ENCODE measurements at regions not wholly inside any gene's neighbourhood (a gene's known extent, or its start where the extent isn't known, plus 50 kb on each side); places are given as distances from the start of the nearest gene placed in this dataset.
"Not testable (repeated sequence)": the region's sequence is repeated elsewhere in the genome, so short reads cannot be mapped to it uniquely, and the experiment has no call there.

DNA sequence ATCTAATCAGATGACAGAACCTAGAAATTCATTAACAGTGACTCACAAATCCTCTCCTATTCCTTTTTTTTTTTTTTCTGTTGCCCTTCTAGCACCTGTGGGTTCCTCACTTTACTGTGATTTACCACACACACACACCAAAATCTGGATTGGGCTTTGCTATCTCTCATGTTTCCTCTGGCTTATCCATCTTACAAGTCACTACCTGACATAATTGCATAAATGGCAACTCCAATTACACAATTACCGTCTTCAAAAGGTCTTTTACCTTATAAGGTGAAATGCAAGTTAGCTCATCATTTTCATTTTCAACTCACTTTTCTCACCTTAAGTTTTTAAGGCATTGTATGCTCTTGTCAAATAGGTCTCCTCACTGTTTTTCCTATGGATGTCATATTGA, 426.3 kb upstream of the MEF2C start:
- intact Hi-C loops (cut with micrococcal nuclease): no loop called here

DNA sequence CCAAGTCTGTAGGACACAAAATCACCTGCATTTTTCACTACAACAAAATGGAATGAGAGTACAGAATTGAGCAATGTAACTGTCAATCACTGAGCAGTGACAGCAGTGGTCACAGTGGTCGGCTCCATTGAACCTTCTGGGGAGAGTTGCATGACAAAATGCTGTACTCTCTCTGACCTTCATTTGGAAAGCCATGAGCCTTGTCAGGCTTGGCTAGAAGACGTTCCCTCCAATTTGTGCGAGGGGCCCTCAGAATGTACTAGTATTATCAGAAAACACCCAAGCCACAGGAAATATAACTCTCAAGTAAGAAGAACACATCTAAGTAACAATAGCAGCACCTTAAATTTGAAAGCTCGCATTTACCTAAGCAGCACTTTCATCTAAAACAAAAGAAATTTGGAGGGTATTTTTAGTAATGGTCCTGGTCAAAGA, 425.6 kb upstream of the MEF2C start:
- intact Hi-C loops (cut with micrococcal nuclease): no loop called here

DNA sequence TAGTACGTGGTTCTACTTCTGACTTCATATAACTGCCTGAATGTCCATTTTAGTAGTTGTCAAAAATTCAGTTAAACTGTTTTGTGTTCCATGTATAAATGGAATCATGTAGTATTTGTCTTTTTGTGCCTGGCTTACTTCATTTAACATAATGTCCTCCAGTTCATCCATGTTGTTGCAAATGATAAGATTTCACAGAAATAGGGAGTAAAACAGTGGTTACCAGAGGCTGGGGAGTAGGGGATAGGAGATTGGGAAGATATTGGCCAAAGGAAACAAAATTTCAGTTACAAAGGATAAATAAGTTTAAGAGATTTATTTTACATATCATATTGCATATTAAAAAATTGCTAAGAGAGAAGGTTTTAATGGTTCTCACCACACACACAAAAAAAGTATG, 425.0 kb upstream of the MEF2C start:
- intact Hi-C loops (cut with micrococcal nuclease): no loop called here

DNA sequence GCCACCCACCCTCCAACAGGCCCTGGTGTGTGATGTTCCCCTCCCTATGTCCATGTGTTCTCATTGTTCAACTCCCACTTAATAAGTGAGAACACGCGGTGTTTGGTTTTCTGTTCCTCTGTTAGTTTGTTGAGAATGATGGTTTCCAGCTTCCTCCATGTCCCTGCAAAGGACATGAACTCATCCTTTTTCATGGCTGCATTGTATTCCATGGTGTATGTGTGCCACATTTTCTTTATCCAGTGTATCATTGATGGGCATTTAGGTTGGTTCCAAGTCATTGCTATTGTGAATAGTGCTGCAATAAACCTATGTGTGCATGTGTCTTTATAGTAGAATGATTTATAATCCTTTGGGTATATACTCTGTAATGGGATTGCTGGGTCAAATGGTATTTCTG, 424.2 kb upstream of the MEF2C start:
- intact Hi-C loops (cut with micrococcal nuclease): not testable (repeated sequence)

DNA sequence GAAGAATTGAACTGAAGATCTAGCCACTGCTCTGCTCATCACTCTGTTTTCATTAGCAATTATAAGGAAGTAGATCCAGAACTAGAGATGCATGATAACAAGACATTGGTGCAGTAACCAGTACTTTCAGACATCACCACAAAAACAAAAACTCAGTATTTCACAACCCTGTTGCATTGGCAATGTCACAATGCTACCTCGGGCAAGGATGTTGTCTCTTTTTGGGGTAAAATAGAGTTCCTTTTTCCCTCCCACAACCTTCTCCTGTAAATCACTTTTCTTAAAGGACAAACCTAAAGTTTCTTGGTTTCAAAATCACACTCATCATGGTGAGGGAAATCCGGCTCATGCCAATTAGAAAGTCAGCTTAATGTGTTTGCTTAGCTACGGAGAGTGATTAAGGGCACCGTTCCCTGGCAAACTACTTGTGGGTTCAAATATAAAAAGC, 420.1 kb upstream of the MEF2C start:
- intact Hi-C loops (cut with micrococcal nuclease): no loop called here

DNA sequence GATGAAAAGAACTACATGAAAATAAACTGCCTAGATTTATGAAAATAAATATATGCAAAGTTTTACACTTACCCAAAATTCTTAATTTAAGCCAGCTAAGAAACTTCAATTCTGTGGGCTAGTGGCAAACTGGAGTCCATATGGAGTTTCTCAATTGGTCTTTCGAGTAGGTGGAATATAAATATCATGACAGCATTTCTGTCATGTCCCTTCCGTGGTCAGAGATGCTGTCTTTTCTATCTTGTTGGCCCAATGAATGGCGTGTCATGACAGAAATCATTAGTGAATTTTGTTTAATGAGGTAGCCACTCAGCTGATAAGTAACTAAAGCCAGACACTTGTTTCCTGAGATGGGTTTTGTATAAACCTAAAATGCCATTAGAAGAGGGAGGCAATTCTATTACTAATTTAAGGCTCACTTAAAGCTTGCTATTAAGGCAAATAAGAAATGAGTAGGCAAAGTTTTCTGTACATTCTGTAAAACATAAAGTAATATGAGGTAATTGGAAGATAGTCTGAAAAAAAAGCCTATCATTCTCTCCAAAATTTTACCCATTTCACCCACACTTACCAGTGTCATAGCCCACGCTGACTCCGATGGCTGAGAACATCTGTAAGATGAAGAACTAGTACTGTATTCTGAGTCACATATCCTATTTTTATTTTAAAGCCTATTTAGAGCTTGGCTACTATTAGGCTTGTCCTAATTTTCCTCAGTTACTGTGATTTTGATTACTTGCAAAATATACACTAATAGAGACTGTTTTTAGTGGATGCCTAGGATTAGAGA, 419.3 kb upstream of the MEF2C start:
- intact Hi-C loops (cut with micrococcal nuclease): no loop called here

DNA sequence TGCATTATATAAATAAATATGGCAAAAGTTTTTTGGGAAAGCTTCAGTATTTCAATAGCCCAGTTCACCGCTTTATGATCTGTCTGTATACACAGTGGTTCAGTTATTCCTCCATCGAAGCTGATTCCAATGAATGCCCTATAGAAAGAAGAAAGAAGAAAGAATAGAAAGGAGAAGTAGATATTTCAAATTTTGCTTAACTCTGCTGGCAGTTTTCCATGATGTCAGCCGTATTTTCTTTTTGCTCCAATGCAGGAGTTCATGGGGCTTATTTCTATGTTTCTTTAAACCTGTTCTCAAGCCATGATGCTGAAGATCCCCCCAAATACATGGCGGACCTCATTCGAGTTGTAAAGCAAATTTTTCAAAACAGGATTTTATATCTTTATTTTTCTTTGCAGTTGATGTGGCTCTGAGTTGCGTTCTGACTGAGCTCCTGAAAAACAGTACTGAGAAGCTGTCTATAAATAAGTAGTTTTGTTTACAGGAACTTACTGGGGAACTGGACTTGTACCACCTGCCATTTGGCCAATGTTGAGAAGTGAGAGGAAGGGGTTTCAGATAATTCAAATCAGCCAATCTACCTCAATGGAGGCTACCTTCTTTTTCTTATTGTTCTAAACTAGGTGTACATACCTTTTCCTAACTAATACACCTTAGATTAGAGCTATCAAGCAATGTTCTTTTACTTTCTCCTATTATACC, 418.5 kb upstream of the MEF2C start:
- intact Hi-C loops (cut with micrococcal nuclease): no loop called here

DNA sequence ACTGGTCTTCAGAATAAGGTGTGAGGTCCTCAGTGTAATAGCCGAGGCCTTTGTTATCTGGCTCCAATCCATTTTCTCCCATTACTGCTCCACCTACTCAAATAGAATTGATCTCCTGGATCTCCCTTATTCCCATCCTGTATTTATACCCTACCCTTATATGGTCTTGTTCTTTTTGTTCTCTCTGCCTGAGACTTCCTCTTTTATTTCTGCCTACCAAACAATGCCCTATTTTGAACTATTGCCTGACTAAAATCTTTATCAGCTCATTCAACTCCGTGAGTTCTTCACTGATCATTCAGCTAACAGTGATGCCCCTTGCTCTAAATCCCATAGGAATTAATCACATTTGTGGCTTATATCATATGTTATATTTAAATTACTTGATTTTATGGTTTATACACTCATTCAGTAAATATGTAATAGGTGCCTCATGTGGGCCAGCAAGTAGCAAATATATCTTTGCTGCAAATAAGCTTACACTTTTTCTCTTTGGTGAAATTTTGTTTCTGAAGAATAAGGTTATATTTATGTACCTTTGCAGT, 417.5 kb upstream of the MEF2C start:
- intact Hi-C loops (cut with micrococcal nuclease): no loop called here

DNA sequence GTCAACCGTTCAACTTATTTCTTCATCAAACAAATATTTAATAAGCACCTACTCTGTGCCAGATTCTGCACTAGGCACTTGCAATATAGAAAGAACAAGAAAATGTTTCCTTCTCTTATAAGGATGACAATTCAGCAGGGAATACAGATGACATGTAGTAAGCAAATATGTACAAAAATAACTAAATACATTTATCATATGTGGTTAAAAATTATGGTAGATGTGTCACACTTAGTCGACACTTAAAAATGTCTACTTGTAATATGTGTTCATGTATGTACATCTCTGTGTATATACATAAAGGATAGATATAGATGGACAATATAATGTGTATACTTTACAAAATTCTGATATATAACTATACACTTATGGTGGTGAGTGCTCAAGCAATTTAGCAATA, 417.0 kb upstream of the MEF2C start:
- intact Hi-C loops (cut with micrococcal nuclease): no loop called here

DNA sequence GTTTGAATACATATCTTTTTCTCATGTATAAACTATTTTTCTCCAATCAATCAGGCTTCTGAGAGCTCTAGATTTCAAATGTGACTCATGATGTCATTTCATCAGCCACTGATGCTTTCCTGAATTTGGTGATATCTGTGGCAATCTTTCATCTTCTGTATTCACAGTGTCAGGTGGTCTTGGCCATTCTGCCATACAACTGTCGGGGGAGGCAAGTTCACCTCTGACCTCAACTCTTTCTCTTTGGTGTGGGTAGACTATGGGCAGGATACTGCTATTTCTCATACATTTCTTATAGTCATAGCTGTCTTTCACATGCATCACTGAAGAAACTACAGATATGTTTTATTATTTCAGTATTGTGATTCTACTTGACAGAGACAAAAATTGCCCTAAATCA, 414.1 kb upstream of the MEF2C start:
- intact Hi-C loops (cut with micrococcal nuclease): no loop called here

DNA sequence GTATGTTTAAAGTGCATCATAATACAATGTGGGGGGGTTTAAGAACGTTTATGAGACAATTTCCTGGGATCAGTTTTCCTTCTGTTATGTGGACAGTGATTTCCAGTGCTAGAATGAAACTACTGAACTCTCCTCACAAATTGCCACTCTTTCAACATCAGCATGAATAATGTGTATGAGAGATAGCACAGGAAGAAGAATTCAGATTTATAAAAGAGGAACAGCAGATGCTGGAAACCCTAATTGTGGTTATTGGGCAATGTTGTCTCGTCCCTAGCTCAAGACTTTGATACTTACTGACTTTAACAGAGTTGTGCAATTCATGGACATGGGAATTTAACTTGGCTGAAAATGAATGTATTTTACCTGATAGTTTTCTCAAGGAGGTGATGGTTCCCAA, 410.8 kb upstream of the MEF2C start:
- intact Hi-C loops (cut with micrococcal nuclease): no loop called here

DNA sequence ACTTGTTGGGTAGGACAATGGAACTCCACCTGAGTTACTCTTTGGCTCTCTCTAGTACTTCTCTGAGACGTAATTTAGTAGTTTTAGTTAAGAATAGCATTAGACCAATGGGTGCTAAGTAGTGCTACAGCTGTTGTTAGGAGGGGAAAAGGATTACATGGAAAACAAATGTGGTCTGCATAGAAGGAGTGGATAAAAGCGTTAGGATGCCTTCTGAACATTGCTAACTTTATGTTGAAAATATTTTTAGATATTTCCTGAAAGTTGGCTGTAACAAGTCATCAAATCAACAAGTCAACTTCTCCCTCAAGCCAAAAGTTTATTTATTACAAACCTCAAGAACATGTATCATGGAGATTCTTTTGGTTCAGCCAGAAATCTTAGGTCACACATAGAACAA, 409.5 kb upstream of the MEF2C start:
- intact Hi-C loops (cut with micrococcal nuclease): no loop called here

DNA sequence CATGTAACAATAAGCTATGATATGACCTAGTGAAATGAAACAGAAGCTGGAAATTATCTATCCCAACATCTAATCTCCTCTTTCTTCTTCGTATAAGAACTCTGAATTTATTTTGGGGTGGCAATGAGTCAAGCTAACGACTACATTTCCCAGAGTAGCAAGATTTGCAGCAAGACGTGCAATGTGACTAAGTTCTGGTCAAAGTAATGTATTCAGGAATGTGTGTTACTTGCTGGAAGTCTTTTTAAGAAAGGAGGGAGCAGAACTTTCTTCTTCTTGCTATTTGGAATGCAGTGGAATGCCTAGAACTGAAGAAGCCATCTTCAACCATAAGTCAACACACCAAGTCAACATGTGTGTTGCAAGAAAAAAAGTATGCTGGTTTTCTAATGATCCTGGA, 406.6 kb upstream of the MEF2C start:
- intact Hi-C loops (cut with micrococcal nuclease): no loop called here

DNA sequence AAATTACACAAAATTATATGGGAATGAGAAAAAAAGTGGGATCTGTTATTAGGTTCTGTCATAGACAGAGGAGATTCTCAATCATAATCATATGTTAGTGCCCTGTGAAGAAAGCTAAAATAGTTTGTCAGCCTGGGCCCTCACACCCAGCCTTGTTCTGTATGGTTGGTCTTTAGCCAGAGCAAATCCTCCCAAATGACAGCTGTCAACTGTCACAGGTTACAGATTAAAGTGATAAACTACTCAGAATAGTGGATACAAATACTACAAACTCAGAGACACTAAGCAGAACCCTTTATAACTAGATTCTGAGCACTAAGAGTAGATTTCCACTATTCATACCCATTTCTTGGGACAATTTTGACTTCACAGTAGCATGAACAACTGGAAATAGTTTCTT, 405.0 kb upstream of the MEF2C start:
- intact Hi-C loops (cut with micrococcal nuclease): no loop called here

DNA sequence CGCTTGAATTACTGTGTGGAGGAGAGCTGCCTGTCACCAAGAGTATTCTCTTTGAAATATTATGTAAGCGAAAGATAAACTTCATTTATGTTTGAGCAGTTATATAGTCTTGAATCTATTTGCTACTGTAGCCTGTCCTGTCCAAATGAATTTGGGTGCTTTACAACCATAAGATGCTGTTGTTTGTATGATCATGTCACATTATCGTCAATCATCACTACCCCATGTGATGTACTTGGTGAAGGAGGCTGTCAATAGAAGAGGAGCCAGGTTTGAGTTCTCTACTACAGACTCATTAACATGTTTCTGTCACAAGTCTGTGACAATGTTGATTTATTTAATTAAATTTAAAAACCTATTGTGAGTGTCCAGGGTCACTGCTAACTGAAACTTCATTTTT, 403.3 kb upstream of the MEF2C start:
- intact Hi-C loops (cut with micrococcal nuclease): no loop called here

DNA sequence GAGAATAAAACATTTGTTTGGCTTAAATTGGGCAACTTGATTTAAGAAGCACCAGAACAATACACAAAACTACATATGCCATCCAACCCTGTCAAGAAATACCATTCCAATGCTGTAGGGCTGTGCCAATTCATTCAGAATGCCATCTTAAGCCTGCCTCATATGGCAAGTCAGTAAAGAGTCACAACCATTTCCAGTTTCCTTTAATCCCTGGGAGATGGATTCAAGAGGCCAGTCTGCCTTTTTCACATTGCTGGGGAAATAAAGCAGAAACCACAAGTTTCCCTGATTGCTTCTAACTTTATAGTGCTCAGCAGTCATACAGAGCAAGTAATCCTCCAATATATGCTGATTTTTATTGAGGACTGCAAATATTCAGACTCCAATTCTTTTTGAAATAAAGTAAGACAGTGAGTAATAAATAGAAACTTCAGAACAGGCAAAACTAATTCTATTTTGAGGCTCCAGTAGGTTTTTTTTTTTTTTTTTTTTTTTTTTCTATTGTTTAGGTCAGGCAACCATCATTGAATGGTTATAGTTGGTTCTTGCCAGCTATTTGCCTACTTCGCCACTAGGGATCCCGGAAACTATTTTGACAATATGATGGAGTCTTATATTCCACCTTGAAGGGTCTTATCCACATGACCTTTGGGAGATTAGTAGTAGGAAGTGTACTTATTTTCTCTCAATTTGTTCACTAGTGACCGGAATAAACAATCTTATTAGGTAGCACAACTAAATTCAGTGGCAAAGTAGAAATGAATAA, 400.9 kb upstream of the MEF2C start:
- intact Hi-C loops (cut with micrococcal nuclease): no loop called here

DNA sequence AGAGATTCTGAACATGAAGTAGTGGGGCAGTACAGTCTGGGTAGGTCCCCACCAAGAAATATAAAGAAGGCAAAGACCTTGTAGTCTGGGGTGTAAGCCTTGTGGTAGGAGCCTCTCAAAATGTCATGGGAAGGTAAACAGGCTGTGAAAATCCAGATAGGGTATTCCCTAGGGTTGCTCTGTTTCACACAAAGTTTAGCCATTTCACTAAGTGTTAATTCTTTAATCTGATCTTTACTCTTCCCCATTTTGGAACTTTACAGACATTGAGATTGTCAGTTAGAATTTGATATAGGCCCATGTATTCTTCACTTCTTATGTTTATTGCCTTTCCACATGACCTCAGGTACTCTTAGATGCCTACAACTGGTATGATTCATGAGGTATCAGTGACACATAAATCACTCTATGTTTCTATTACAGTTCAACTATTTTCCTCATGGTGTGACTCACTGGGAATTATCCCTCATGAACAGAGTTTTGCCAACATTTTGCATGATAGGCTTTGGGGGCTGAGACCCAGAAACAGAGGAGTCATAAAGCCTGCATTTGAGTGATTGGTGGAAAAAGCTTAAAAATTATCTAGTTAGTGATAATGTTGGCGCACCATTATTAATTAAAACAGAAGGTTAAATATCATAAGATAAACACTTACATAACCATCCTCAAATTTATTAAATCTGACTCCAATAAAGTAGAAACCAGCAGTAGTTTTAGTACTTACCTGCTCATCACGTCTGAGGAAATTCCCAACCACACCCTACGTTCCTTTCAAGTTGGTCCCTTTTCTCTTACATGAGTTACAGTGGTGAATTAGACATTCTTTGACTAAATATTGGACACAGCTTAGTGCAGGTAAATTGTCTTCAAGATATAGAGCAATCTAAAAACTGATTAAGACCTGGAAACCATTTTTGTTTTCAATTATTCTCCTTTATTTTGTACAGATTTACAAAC, 399.8 kb upstream of the MEF2C start:
- intact Hi-C loops (cut with micrococcal nuclease): no loop called here

DNA sequence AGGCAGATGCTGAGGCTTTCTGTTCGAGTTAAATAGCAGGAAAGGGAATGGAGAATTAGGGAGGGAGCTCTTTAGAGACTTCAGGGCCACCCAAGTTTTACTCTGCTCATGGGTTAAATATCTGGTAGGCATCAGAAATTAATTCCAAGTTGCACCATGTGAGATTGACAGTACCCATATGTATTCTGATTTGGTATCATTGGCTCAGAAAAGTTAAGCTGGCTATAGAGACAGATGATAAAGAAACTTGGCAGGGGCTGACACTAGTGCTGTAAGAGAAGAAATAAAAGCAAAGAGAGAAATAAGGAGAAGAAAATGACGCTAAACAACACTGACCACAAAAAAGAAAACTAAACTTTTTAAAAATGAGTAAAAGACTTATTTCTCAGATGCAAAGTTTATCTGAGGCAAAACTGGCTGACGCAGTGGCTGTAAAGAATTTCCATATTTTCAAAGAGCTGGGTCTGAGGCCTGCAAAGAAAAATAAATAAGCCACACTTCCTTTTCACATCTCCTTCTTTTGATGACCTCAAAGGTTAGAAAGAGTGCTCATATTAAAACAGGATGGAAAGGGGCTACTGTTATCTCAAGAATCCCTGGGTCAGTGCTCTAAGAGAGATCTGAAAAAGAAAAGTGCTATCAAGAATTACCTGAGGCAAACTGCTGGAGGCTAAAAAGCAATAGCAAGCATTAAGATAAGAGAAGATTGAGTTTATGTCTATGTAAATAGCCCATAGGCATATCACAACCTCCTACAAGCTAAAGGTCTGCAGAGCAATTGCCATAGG, 399.0 kb upstream of the MEF2C start:
- intact Hi-C loops (cut with micrococcal nuclease): no loop called here

DNA sequence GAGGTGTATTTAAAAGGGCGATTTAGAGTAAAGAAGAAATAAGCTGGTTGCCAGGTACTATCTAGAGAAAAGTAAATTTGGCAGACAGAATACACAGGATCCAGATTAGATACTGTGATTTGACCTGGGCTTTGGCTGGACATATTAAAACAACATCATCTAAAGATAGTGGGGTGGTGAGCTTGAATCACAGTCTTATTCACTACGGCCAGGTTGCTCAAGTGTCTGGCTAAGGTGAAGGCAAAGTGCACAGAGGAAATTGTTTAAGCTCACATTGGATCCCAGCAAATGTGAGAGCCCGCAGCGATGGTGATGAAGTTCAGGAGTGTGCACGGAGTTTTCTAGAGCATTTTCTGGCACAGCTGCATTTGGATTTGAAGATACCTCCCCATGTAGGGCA, 398.2 kb upstream of the MEF2C start:
- intact Hi-C loops (cut with micrococcal nuclease): no loop called here

Measured in T-helper 1 cell treated with Interleukin-12 subunit alpha and Interleukin-12 subunit beta and Interleukin-4 antibody, amounts not matched to agents 30 ng/mL and 1 ng/mL, for 36 hours (primary cell).